Kidney epithelial cell (primary cell): ENCODE measurements at regions not wholly inside any gene's neighbourhood (a gene's known extent, or its start where the extent isn't known, plus 50 kb on each side); places are given as distances from the start of the nearest gene placed in this dataset.

Experiments
- DNase-seq: peaks from one replicate; pipeline ENCODE4 v3.0.0-alpha.2; 2010; ENCODE audit warnings: low read depth
- H3K27me3 ChIP-seq: 2 replicates; pipeline ENCODE4 v1.6.0; 2011; ENCODE audit warnings: low read length; ENCODE audit not compliant: control insufficient read depth, insufficient read depth
- H3K36me3 ChIP-seq: 2 replicates; pipeline ENCODE4 v1.5.1; 2011; ENCODE audit warnings: low read length; ENCODE audit not compliant: control insufficient read depth, insufficient read depth
- H3K4me3 ChIP-seq: 2 replicates; pipeline ENCODE4 v1.5.1; 2011; ENCODE audit warnings: low read depth, mild to moderate bottlenecking, control low read depth, low read length
- TF ChIP-seq, protein P1 (sequence below): IDR thresholded peaks from 2 replicates; pipeline ENCODE4 v1.5.1; 2011; ENCODE audit warnings: mild to moderate bottlenecking, moderate library complexity, low read length, control low read depth, inconsistent platforms; ENCODE audit not compliant: insufficient read depth, poor library complexity, severe bottlenecking

DNA sequence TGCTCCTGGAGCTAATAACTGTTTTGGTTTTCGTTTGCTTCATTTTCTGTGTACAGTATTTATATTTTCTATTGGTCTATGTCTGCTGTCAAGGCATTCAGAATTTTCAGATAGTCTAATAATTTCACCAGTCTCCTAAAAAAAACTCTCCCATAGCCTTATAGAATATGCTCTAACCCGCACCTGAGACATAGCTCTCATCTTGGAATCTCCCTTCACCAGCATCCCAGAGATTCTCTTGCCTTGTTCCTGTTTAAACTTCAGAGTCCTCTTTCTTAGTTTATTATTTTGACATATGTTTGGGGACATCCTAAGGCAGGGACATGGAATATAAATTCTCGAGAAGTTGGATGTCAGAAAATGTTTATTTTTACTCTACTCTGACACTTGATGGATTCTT lies 58.3 kb upstream of the MED4 start:
- no peak for DNase-seq
- Histone ChIP-seq H3K27me3 (no peaks in the 10 kb centered on the region), H3K36me3 (no peaks in the 10 kb centered on the region), H3K4me3 (no peak overlapping the region)
- TF ChIP-seq, protein P1, sequence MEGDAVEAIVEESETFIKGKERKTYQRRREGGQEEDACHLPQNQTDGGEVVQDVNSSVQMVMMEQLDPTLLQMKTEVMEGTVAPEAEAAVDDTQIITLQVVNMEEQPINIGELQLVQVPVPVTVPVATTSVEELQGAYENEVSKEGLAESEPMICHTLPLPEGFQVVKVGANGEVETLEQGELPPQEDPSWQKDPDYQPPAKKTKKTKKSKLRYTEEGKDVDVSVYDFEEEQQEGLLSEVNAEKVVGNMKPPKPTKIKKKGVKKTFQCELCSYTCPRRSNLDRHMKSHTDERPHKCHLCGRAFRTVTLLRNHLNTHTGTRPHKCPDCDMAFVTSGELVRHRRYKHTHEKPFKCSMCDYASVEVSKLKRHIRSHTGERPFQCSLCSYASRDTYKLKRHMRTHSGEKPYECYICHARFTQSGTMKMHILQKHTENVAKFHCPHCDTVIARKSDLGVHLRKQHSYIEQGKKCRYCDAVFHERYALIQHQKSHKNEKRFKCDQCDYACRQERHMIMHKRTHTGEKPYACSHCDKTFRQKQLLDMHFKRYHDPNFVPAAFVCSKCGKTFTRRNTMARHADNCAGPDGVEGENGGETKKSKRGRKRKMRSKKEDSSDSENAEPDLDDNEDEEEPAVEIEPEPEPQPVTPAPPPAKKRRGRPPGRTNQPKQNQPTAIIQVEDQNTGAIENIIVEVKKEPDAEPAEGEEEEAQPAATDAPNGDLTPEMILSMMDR = no peak

DNA sequence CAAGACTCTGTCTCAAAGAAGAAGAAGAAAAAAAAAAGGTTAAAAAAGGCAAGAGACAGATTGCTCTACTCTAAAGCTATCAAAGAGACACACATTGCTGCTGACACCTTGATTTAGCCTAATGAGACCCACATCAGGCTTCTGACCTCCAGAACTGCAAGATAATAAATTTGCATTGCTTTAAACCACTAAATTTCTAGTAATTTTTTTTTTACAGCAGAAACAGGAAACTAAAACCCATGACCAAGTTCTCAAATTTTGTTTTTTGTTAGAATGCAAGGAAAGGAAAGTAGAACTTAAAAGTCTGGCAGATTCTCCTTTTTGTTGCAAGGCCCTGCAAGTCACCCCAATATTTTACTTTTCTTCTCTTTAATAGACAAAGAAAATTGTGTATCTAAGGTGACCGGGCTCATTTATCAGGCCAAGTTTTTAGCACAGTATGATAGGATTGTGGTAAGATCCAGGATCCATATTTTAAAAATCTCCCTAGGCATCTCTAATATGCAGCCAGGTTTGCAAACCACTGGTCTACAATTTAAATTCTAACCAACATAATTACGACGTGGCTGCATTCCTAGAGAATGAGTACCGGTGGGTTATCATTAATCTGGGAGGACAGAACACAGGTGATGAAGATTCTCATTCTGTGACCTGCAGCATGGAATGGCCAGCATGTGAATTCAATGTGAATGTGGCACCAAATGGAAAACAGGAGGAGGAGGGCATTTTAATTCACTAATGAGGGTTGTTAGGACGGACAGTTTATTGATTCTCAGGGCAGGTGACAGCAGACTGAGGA lies 56.7 kb upstream of the MED4 start:
- no peak for DNase-seq
- H3K36me3 ChIP-seq = no peaks in the 10 kb centered on the region
- TF ChIP-seq, protein P1 = no peak
- H3K27me3 ChIP-seq = no peaks in the 10 kb centered on the region
- H3K4me3 ChIP-seq = no peak overlapping the region

DNA sequence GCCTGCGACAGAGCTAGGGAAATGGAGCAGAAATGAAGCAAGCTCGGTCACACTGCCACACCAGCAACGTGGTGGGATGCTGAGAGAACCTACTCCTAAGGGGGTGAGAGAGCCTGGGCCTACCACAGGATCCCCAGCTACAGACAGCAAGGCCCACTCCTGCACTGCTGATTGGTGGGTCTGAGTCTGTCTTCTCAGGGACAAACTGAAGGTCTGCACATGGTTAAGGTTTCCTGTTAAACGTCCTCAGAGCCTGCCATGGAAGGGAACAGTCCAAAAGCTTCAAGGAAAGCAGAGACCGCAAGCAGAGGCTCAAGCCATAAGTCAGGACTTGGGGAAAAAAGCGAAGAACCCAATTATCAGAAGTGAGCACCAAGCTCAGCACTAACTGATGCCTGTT lies 53.5 kb upstream of the MED4 start:
- H3K27me3 ChIP-seq = no peaks in the 10 kb centered on the region
- H3K36me3 ChIP-seq = no peaks in the 10 kb centered on the region
- TF ChIP-seq, protein P1 = no peak
- no peak overlapping the region for H3K4me3 ChIP-seq
- DNase-seq = no peak

DNA sequence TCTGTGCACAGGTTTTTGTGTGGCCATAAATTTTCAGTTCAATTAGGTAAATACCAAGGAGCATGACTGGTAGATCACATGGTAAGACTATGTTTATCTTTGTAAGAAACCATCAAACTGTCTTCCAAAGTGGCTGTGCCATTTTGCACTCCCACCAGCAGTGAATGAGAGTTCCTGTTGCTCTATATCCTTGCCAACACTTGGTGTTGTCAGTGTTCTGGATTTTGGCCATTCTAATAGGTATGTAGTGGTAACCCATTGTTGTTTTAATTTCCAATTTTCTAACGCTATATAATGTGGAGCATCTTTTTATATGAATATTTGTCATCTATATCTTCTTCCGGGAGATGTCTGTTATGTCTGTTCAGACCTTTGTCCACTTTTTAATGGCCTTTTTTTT lies 51.7 kb upstream of the MED4 start:
- Histone ChIP-seq H3K4me3 (no peak overlapping the region), H3K27me3 (no peaks in the 10 kb centered on the region), H3K36me3 (no peaks in the 10 kb centered on the region)
- TF ChIP-seq, protein P1 = no peak
- DNase-seq = no peak

DNA sequence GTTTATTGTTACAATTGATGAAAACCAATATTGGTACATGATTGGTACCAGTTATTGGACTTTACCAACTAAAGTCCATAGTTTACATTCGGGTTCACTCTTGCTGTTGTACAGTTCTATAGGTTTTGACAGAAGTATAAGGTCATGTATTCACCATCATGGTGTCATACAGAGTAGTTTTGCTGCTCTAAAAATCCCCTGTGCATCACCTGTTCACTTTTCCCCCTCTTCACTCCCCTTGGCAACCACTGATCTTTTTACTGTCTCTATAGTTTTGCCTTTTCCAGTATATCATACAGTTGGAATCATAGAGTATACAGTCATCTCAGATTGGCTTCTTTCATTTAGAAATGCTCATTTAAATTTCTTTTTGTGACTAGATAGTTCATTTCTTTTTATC lies 51.2 kb upstream of the MED4 start:
- DNase-seq = no peak
- Histone ChIP-seq H3K36me3 (no peaks in the 10 kb centered on the region), H3K4me3 (no peak overlapping the region), H3K27me3 (no peaks in the 10 kb centered on the region)
- TF ChIP-seq, protein P1 = no peak
